A673 (cell line): ENCODE measurements at regions not wholly inside any gene's neighbourhood (a gene's known extent, or its start where the extent isn't known, plus 50 kb on each side); places are given as distances from the start of the nearest gene placed in this dataset.
"Not testable (repeated sequence)": the region's sequence is repeated elsewhere in the genome, so short reads cannot be mapped to it uniquely, and the experiment has no call there.

Experiments
- BruUV-seq: library from RNA; stranded (reverse); fragments of 400-500 nt; replicated peaks from 2 replicates; lab custom pipeline; 2021; lab: Mats Ljungman, UMichigan
- CTCF ChIA-PET: fragments of 300-600 bp; sonication (Branson Sonifier 250); formaldehyde crosslinking; loops from one replicate; lab custom pipeline; 2022; ENCODE audit warnings: antibody characterized with exemption; lab: Charles Lee
- POLR2A ChIA-PET: fragments of 300-600 bp; sonication (Branson Sonifier 250); formaldehyde crosslinking; loops from one replicate; lab custom pipeline; 2022; ENCODE audit warnings: antibody characterized with exemption; ENCODE audit not compliant: low non-redundant PET; lab: Charles Lee
- DNase-seq: peaks from one replicate; pipeline ENCODE4 v3.0.0-alpha.2; 2015; ENCODE audit warnings: low spot score
- H3K27ac ChIP-seq: fragments of 200-600 bp; sonication (generic); 2 replicates; pipeline ENCODE4 v1.5.1; 2016; ENCODE audit warnings: mixed run types, low read depth, mild to moderate bottlenecking, mixed read lengths, antibody characterized with exemption, low read length; ENCODE audit not compliant: poor library complexity, severe bottlenecking
- H3K27me3 ChIP-seq: fragments of 200-600 bp; sonication (generic); replicated peaks from 2 replicates; pipeline ENCODE4 v1.6.1; 2017; ENCODE audit warnings: mixed run types, low read depth, mild to moderate bottlenecking, mixed read lengths, antibody characterized with exemption, low read length; ENCODE audit not compliant: insufficient read depth, poor library complexity
- H3K36me3 ChIP-seq: fragments of 200-600 bp; sonication (generic); 2 replicates; pipeline ENCODE4 v1.6.1; 2016; ENCODE audit warnings: mixed run types, mild to moderate bottlenecking, mixed read lengths, antibody characterized with exemption, low read length; ENCODE audit not compliant: insufficient read depth, poor library complexity, severe bottlenecking
- H3K4me1 ChIP-seq: fragments of 200-600 bp; sonication (generic); 2 replicates; pipeline ENCODE4 v1.6.1; 2017; ENCODE audit warnings: mixed run types, mild to moderate bottlenecking, mixed read lengths, antibody characterized with exemption, low read length; ENCODE audit not compliant: insufficient read depth, poor library complexity, severe bottlenecking
- H3K4me3 ChIP-seq: fragments of 200-600 bp; sonication (generic); 2 replicates; pipeline ENCODE4 v1.5.1; 2016; ENCODE audit warnings: low read depth, mixed run types, mild to moderate bottlenecking, mixed read lengths, low read length; ENCODE audit not compliant: poor library complexity, severe bottlenecking
- H3K9me3 ChIP-seq: fragments of 200-600 bp; sonication (generic); 2 replicates; pipeline ENCODE4 v1.6.1; 2016; ENCODE audit warnings: mixed run types, low read depth, mild to moderate bottlenecking, mixed read lengths, antibody characterized with exemption, low read length; ENCODE audit not compliant: poor library complexity, severe bottlenecking
- EZH2 ChIP-seq: fragments of 200-600 bp; sonication (generic); IDR thresholded peaks from 2 replicates; pipeline ENCODE4 v1.6.1; 2017; ENCODE audit warnings: borderline replicate concordance, low read depth, mild to moderate bottlenecking, mixed read lengths, antibody characterized with exemption, low read length; ENCODE audit not compliant: poor library complexity, severe bottlenecking
- intact Hi-C: fragments of 100-400 bp; cut with micrococcal nuclease; formaldehyde crosslinking; loops from one replicate; pipeline ENCODE4 v1.10.0; 2022; ENCODE audit not compliant: unreplicated experiment
- TF ChIP-seq, protein P1 (sequence below): fragments of 300-800, 200-600 bp; sonication (generic); conservative IDR thresholded peaks from 2 replicates; pipeline ENCODE4 v1.5.1; 2017; ENCODE audit warnings: low read depth, mild to moderate bottlenecking, antibody characterized with exemption, low read length, moderate library complexity, mixed read lengths

DNA sequence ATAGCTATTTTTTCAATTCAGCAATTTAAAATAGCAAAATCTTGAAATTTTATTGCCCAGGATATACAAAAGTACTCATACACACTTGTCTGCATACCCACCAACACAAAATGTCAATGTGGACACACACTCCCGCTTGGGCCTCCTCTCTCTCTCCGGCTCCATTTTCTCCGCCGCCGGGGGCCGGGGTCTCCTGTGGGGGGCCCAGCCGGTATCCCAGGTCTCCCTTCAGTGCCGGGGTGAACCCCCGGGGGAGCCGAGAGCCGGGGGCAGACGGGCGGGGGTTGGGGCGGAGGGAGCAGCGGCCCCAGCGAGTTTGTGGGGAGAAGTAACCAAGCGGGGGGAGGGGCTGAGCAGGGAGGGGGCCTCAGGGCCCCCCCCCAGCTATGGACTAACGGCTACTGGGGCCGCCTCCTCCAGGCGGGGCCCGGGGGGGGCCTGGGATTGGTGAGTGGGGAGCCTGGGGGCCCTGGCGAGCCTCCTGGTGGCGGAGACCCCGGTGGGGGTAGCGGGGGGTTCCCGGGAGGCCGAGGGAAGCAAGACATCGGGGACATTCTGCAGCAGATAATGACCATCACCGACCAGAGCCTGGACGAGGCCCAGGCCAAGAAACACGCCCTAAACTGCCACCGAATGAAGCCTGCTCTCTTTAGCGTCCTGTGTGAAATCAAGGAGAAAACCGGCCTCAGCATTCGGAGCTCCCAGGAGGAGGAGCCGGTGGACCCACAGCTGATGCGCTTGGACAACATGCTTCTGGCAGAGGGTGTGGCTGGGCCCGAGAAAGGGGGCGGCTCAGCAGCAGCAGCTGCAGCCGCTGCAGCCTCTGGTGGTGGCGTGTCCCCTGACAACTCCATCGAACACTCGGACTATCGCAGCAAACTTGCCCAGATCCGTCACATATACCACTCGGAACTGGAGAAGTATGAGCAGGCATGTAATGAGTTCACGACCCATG is 56.6 kb downstream of the CHST2 start:
- H3K27me3 ChIP-seq, BruUV-seq, CTCF ChIA-PET, DNase-seq, H3K36me3 ChIP-seq, H3K4me3 ChIP-seq, H3K9me3 ChIP-seq, intact Hi-C loops, H3K4me1 ChIP-seq, H3K27ac ChIP-seq, POLR2A ChIA-PET: not testable (repeated sequence)

DNA sequence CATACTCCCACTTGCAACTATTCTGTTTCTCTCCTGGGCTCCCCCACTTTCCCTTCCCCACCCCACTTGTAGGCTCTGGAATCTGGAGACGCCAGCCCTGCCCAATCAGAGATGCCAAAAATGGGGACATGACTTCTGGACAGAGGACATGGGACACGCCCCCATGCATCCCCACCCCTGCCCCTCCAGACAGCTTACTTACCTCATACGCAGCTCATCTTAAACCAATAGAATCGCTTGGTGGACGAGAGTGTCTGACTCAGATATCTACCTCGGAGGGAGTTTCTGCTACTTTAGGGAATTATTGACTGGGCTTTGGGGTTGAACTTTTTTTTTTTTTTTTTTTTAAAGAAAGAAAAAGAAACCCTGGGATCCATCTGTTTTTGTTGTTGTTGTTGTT is 58.4 kb downstream of the CHST2 start:
- H3K4me1 ChIP-seq, DNase-seq, H3K36me3 ChIP-seq, H3K9me3 ChIP-seq, H3K27me3 ChIP-seq, CTCF ChIA-PET, H3K4me3 ChIP-seq, BruUV-seq, H3K27ac ChIP-seq, intact Hi-C loops: not testable (repeated sequence)
- POLR2A ChIA-PET: interaction anchor here (0.6 kb wide), 1 partner anchor 24 kb away, joined by 4 read pairs; no protein-coding TSS in a partner anchor

DNA sequence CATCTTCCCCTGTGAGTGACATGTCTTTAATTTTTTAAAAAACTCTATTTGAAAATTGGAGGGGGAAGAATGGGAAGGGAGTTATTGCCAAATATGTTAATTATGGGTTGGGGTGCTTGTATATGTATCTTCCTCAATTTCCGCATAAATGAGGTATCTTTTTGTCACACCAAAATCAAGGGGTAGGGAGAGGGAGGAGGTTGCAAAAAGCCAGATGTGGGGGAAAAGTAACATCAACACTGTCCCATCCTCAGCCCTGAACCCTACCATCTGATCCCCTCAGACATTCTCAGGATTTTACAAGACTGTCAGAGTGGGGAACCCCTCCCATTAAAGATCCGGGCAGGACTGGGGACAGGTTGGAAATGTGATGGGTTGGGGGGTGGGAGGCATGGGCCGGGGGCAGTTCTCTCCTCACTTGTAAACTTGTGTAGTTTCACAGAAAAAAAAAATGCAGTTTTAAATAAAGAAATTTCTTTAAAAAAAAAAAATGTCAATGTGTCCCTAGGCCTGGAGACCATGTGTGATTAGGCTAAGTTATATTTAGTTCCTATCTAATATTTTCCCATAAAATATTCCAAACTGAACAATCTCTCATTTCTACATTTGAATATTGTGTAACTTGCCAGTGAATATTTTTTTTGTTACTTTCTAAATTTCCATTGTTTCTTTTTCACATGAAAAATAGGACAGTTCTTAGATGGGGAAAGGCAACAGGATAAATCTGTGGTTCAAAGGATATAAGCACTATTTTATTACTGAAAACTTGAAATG is 59.4 kb downstream of the CHST2 start:
- H3K9me3 ChIP-seq, H3K27me3 ChIP-seq, DNase-seq, CTCF ChIA-PET, intact Hi-C loops, H3K27ac ChIP-seq, BruUV-seq, H3K4me3 ChIP-seq, POLR2A ChIA-PET, H3K4me1 ChIP-seq, H3K36me3 ChIP-seq: not testable (repeated sequence)

DNA sequence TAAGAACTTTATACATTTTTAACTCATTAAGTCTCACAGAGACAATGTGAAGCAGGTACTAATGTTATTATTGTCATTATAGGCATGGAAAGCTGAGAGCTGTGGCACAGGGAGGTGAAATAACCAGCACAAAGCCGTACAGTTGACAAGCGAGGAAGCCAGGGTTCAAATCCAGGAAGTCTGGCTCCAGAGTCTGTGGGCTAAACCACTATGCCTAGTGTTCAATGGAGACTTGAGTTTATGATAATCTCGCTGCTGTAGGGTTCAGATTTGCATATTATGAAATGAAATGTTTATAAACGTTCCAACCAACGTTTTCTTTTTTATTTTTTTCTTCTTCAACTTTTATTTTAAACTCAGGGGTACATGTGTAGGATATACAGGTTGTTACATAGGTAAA is 60.0 kb downstream of the CHST2 start:
- Histone ChIP-seq H3K4me3 (no peak overlapping the region), H3K27ac (no peak overlapping the region), H3K36me3 (no peaks in the 10 kb centered on the region), H3K4me1 (no peaks in the 10 kb centered on the region), H3K9me3 (no peaks in the 10 kb centered on the region), H3K27me3 (no peaks in the 10 kb centered on the region)
- DNase-seq: no peak
- no TSS peak for BruUV-seq
- CTCF ChIA-PET: no interaction called here
- intact Hi-C loops: no loop called here
- no peak for TF ChIP-seq EZH2
- TF ChIP-seq, protein P1, sequence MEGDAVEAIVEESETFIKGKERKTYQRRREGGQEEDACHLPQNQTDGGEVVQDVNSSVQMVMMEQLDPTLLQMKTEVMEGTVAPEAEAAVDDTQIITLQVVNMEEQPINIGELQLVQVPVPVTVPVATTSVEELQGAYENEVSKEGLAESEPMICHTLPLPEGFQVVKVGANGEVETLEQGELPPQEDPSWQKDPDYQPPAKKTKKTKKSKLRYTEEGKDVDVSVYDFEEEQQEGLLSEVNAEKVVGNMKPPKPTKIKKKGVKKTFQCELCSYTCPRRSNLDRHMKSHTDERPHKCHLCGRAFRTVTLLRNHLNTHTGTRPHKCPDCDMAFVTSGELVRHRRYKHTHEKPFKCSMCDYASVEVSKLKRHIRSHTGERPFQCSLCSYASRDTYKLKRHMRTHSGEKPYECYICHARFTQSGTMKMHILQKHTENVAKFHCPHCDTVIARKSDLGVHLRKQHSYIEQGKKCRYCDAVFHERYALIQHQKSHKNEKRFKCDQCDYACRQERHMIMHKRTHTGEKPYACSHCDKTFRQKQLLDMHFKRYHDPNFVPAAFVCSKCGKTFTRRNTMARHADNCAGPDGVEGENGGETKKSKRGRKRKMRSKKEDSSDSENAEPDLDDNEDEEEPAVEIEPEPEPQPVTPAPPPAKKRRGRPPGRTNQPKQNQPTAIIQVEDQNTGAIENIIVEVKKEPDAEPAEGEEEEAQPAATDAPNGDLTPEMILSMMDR: no peak
- POLR2A ChIA-PET: no interaction called here

DNA sequence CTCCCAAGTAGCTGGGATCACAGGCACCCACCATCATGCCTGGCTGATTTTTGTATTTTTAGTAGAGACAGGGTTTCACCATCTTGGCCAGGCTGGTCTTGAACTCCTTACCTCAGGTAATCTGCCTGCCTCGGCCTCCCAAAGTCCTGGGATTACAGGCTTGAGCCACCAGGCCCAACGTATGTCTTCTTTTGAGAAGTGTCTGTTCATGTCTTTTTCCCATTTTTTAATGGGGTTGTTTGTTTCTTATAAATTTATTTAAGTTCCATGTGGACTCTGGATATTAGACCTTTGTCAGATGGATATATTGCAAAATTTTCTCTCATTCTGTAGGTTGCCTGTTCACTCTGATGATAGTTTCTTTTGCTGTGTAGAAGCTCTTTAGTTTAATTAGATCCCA is 61.3 kb downstream of the CHST2 start:
- H3K4me3 ChIP-seq, H3K4me1 ChIP-seq, H3K9me3 ChIP-seq, POLR2A ChIA-PET, BruUV-seq, intact Hi-C loops, H3K27me3 ChIP-seq, H3K36me3 ChIP-seq, CTCF ChIA-PET, DNase-seq, H3K27ac ChIP-seq: not testable (repeated sequence)

DNA sequence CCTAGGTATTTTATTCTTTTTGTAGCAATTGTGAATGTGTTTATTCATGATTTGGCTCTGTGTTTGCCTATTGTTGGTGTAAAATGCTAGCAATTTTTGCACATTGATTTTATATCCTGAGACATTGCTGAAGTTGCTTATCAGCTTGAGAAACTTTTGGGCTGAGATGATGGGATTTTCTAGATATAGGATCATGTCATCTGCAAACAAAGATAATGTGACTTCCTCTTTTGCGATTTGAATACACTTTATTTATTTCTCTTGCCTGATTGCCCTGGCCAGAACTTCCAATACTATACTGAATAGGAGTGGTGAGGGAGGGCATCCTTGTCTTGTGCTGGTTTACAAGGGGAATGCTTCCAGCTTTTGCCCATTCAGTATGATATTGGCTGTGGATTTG is 62.4 kb downstream of the CHST2 start:
- intact Hi-C loops, DNase-seq, H3K9me3 ChIP-seq, H3K27me3 ChIP-seq, H3K4me3 ChIP-seq, H3K4me1 ChIP-seq, CTCF ChIA-PET, BruUV-seq, POLR2A ChIA-PET, H3K27ac ChIP-seq, H3K36me3 ChIP-seq: not testable (repeated sequence)
